ENCODE measurements at regions not wholly inside any gene's neighbourhood (a gene's known extent, or its start where the extent isn't known, plus 50 kb on each side); places are given as distances from the start of the nearest gene placed in this dataset.

DNA sequence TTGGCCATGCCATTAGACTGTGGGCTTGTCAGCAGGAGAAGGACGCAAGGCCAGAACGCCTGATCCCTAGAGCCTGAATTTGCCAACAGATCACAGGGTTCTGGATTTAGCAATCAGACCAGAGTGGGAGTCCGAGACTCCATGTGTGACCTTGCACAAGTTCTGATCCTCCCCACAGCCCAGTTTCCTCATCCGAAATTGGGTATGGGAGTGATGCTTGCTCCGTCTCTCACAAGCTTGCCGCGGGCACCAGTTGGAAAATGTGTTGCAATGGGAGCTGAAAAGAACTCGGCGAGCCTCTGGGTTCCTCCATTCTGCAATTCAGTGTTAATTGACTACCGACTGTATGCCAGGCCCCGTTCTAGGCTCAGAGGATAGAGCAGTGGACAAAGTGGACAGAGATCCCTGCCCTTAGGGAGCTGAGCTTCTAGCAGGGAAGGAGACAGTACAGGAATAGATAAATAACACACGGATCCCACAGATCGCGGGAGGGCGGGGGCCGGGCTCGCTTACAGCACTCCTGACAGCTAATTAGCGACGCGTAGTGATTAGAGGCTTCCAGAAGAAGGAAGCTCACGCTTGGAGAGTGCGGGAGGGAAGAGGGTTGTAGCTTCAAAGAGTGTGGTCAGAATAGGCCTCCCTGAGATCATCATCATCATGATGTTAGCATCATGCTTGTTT is 150.4 kb upstream of the CIBAR2 start:
- TF ChIP-seq EZH2 (IDR thresholded peaks at IDR 0.05; ENCODE audit: low read depth): no peak
- TF ChIP-seq, protein P1, sequence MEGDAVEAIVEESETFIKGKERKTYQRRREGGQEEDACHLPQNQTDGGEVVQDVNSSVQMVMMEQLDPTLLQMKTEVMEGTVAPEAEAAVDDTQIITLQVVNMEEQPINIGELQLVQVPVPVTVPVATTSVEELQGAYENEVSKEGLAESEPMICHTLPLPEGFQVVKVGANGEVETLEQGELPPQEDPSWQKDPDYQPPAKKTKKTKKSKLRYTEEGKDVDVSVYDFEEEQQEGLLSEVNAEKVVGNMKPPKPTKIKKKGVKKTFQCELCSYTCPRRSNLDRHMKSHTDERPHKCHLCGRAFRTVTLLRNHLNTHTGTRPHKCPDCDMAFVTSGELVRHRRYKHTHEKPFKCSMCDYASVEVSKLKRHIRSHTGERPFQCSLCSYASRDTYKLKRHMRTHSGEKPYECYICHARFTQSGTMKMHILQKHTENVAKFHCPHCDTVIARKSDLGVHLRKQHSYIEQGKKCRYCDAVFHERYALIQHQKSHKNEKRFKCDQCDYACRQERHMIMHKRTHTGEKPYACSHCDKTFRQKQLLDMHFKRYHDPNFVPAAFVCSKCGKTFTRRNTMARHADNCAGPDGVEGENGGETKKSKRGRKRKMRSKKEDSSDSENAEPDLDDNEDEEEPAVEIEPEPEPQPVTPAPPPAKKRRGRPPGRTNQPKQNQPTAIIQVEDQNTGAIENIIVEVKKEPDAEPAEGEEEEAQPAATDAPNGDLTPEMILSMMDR (conservative IDR thresholded peaks at IDR 0.05): no peak

Data from PC-9 (cell line).